BE2C (cell line): ENCODE measurements at regions not wholly inside any gene's neighbourhood (a gene's known extent, or its start where the extent isn't known, plus 50 kb on each side); places are given as distances from the start of the nearest gene placed in this dataset.

Experiments
- DNase-seq: peaks from one replicate; pipeline ENCODE4 v3.0.0-alpha.2; 2020
- H3K27me3 ChIP-seq: fragments of 250-450 bp; sonication (Bioruptor Pico); 2 replicates; pipeline ENCODE4 v1.5.1; 2020; ENCODE audit warnings: mild to moderate bottlenecking
- H3K36me3 ChIP-seq: fragments of 250-450 bp; sonication (Bioruptor Pico); 2 replicates; pipeline ENCODE4 v1.5.1; 2020; ENCODE audit warnings: mild to moderate bottlenecking
- H3K4me1 ChIP-seq: fragments of 250-450 bp; sonication (Bioruptor Pico); 2 replicates; pipeline ENCODE4 v1.5.1; 2020
- H3K4me3 ChIP-seq: 2 replicates; pipeline ENCODE4 v1.5.1; 2011; ENCODE audit warnings: low read depth, low read length
- H3K9me3 ChIP-seq: fragments of 250-450 bp; sonication (Bioruptor Pico); 2 replicates; pipeline ENCODE4 v1.5.1; 2020
- CTCF ChIP-seq: IDR thresholded peaks from 2 replicates; pipeline ENCODE4 v1.5.1; 2012; ENCODE audit warnings: mild to moderate bottlenecking, low read depth, low read length

- peaks cover 6% of the 10 kb centered on the region; the same call in 1 of the 2 replicates for H3K27me3 ChIP-seq
- no peak for TF ChIP-seq CTCF
- H3K9me3 ChIP-seq, result no peaks in the 10 kb centered on the region
- no peaks in the 10 kb centered on the region for H3K4me1 ChIP-seq
- no peaks in the 10 kb centered on the region for H3K36me3 ChIP-seq
- H3K4me3 ChIP-seq, result no peak overlapping the region
- DNase-seq, result no peak
These were observed 58.2 kb upstream of the GPRIN3 start for GRCh38 chr4:89365776-89366175.

GRCh38 chr4:89365375-89365774 lies 57.8 kb upstream of the GPRIN3 start:
- Histone ChIP-seq H3K36me3 (no peaks in the 10 kb centered on the region), H3K4me3 (no peak overlapping the region), H3K27me3 (peaks cover 6% of the 10 kb centered on the region; the same call in 1 of the 2 replicates), H3K9me3 (no peaks in the 10 kb centered on the region), H3K4me1 (no peaks in the 10 kb centered on the region)
- TF ChIP-seq CTCF, result no peak
- DNase-seq, result no peak

GRCh38 chr4:89364541-89364940 lies 56.9 kb upstream of the GPRIN3 start:
- H3K4me1 ChIP-seq, result no peaks in the 10 kb centered on the region
- no peaks in the 10 kb centered on the region for H3K36me3 ChIP-seq
- no peaks in the 10 kb centered on the region for H3K9me3 ChIP-seq
- no peak for DNase-seq
- H3K4me3 ChIP-seq, result no peak overlapping the region
- peaks cover 6% of the 10 kb centered on the region; the same call in 1 of the 2 replicates for H3K27me3 ChIP-seq
- TF ChIP-seq CTCF, result no peak

GRCh38 chr4:89363786-89364185 lies 56.2 kb upstream of the GPRIN3 start:
- Histone ChIP-seq H3K9me3 (no peaks in the 10 kb centered on the region), H3K4me3 (no peak overlapping the region), H3K27me3 (peaks cover 6% of the 10 kb centered on the region), H3K4me1 (peaks cover 4% of the 10 kb centered on the region; the same call in 1 of the 2 replicates), H3K36me3 (no peaks in the 10 kb centered on the region)
- no peak for DNase-seq
- no peak for TF ChIP-seq CTCF

- Histone ChIP-seq H3K9me3 (no peaks in the 10 kb centered on the region), H3K4me1 (peaks cover 4% of the 10 kb centered on the region; the same call in 1 of the 2 replicates), H3K36me3 (no peaks in the 10 kb centered on the region), H3K4me3 (no peak overlapping the region), H3K27me3 (peaks cover 4% of the 10 kb centered on the region)
- no peak for DNase-seq
- no peak for TF ChIP-seq CTCF
These were observed 51.5 kb upstream of the GPRIN3 start for GRCh38 chr4:89358935-89359638.

GRCh38 chr4:89357787-89358186 lies 50.2 kb upstream of the GPRIN3 start:
- TF ChIP-seq CTCF, result no peak
- H3K27me3 ChIP-seq, result peaks cover 4% of the 10 kb centered on the region
- no peak overlapping the region for H3K4me3 ChIP-seq
- DNase-seq, result no peak
- H3K36me3 ChIP-seq, result no peaks in the 10 kb centered on the region
- no peaks in the 10 kb centered on the region for H3K9me3 ChIP-seq
- peaks cover 4% of the 10 kb centered on the region; the same call in 1 of the 2 replicates for H3K4me1 ChIP-seq
